K562 (cell line): ENCODE measurements at regions not wholly inside any gene's neighbourhood (a gene's known extent, or its start where the extent isn't known, plus 50 kb on each side); places are given as distances from the start of the nearest gene placed in this dataset.

Experiments
- ATAC-seq: fragments of 200-7000 bp; cut with Tn5 transposase; 3 replicates; pipeline ENCODE4 v1.9.1; 2020; ENCODE audit warnings: moderate library complexity
- BruUV-seq: library from RNA; stranded (reverse); fragments of 400-500 nt; replicated peaks from 2 replicates; lab custom pipeline; 2021; lab: Mats Ljungman, UMichigan
- CTCF ChIA-PET: fragments of 300-600 bp; formaldehyde crosslinking; extraction: SDS; loops from one replicate; lab custom pipeline; 2021; ENCODE audit warnings: low intra/inter-chr PET ratio; lab: Yijun Ruan, JAX
- POLR2A ChIA-PET: fragments of 300-600, 350-650 bp; sonication (Branson Sonifier 250); formaldehyde crosslinking; extraction: SDS; loops from one replicate; lab custom pipeline; 2021; ENCODE audit warnings: antibody characterized with exemption, inconsistent platforms; lab: Yijun Ruan, JAX
- DNase-seq, 4 experiments: peaks; one replicate each; pipeline versions ENCODE4 v3.0.0 to v3.0.0-alpha.2; 2011 to 2018; ENCODE audit warnings: low spot score in 3 of 4, mixed read lengths in 3 of 4; ENCODE audit errors: extremely low read depth in 1 of 4
- FAIRE-seq: peaks from 2 replicates; lab custom pipeline; 2011; peaks lifted over from hg19 to GRCh38; lab: Jason Lieb, UNC
- H2AFZ ChIP-seq: 2 replicates; pipeline ENCODE4 v1.6.0; 2011; ENCODE audit warnings: low read depth, low read length, control low read depth, inconsistent platforms
- H3K27ac ChIP-seq: fragments of 200-600 bp; 3 replicates; pipeline ENCODE4 v1.8.0; 2011; ENCODE audit warnings: low read depth, mild to moderate bottlenecking, control low read depth, inconsistent platforms, low read length, moderate library complexity, mixed read lengths; ENCODE audit errors: extremely low read depth
- H3K27me3 ChIP-seq, 2 experiments: fragments of 300-600 bp in 1 of 2; 2 replicates in 1 of 2; 3 replicates in 1 of 2; pipeline versions ENCODE4 v1.6.0 to v1.8.0; 2011; ENCODE audit warnings: inconsistent platforms in 2 of 2, low read length in 2 of 2, mild to moderate bottlenecking in 1 of 2, mixed read lengths in 1 of 2, moderate library complexity in 1 of 2; ENCODE audit not compliant: control insufficient read depth in 2 of 2, insufficient read depth in 2 of 2
- H3K36me3 ChIP-seq: fragments of 300-600 bp; 3 replicates; pipeline ENCODE4 v1.8.0; 2011; ENCODE audit warnings: mild to moderate bottlenecking, low read length, inconsistent platforms; ENCODE audit not compliant: control insufficient read depth, insufficient read depth
- H3K4me1 ChIP-seq, 2 experiments: fragments of 200-600 bp in 1 of 2; replicated peaks in 1 of 2; 2 replicates in 1 of 2; 3 replicates in 1 of 2; pipeline versions ENCODE4 v1.5.1 to v1.8.0; 2011; ENCODE audit warnings: inconsistent platforms in 2 of 2, low read length in 2 of 2, mild to moderate bottlenecking in 1 of 2, mixed read lengths in 1 of 2, moderate library complexity in 1 of 2; ENCODE audit not compliant: control insufficient read depth in 2 of 2, insufficient read depth in 2 of 2
- H3K4me2 ChIP-seq: 2 replicates; pipeline ENCODE4 v1.6.1; 2011; ENCODE audit warnings: low read length, control low read depth, inconsistent platforms, mixed read lengths; ENCODE audit not compliant: insufficient read depth
- H3K4me3 ChIP-seq: fragments of 200-600 bp; sonication (generic), shearing (Covaris generic); 2 replicates; pipeline ENCODE4 v1.5.1; 2016; ENCODE audit warnings: control low read depth, inconsistent platforms
- H3K79me2 ChIP-seq: fragments of 200-600 bp; 3 replicates; pipeline ENCODE4 v1.8.0; 2011; ENCODE audit warnings: low read length, inconsistent platforms; ENCODE audit not compliant: control insufficient read depth, insufficient read depth
- H3K9ac ChIP-seq, 2 experiments: 2 replicates each; pipeline versions ENCODE4 v1.6.0 to v1.6.1; 2011; ENCODE audit warnings: low read depth in 2 of 2, low read length in 2 of 2, control low read depth in 1 of 2, inconsistent platforms in 1 of 2, mild to moderate bottlenecking in 1 of 2, mixed read lengths in 1 of 2; ENCODE audit not compliant: insufficient read depth in 1 of 2
- H3K9me1 ChIP-seq: one replicate; pipeline ENCODE4 v1.6.0; 2011; ENCODE audit warnings: inconsistent platforms, mild to moderate bottlenecking, low read length, moderate library complexity; ENCODE audit not compliant: control insufficient read depth, insufficient read depth
- H3K9me3 ChIP-seq: replicated peaks from 2 replicates; pipeline ENCODE4 v1.5.1; 2011; ENCODE audit warnings: low read depth, low read length, inconsistent platforms; ENCODE audit not compliant: control insufficient read depth, insufficient read depth
- H4K20me1 ChIP-seq: replicated peaks from 2 replicates; pipeline ENCODE4 v1.6.1; 2011; ENCODE audit warnings: low read length, inconsistent platforms, mixed read lengths; ENCODE audit not compliant: control insufficient read depth, insufficient read depth
- CGGBP1 ChIP-seq: fragments of 250-450 bp; sonication (Bioruptor Pico); IDR thresholded peaks from 2 replicates; pipeline ENCODE4 v1.9.0; 2021; ENCODE audit warnings: mild to moderate bottlenecking
- HDAC3 ChIP-seq: fragments of 450-650 bp; IDR thresholded peaks from 2 replicates; pipeline ENCODE4 v1.6.1; 2018; ENCODE audit warnings: borderline replicate concordance, mild to moderate bottlenecking, moderate library complexity; ENCODE audit not compliant: partially characterized antibody
- NR4A1 ChIP-seq, 2 experiments: fragments of 250-450 bp in 1 of 2; fragments of 450-650 bp in 1 of 2; sonication (Bioruptor Pico) in 1 of 2; IDR thresholded peaks; 2 replicates each; pipeline versions ENCODE4 v1.4.0 to v1.6.1; 2016 to 2020; ENCODE audit warnings: mild to moderate bottlenecking in 2 of 2, missing compliant biosample characterization in 1 of 2, missing genetic modification characterization in 1 of 2, moderate library complexity in 1 of 2
- OTX1 ChIP-seq: fragments of 450-650 bp; formaldehyde crosslinking; IDR thresholded peaks from 2 replicates; pipeline ENCODE4 v1.4.0; 2022; ENCODE audit warnings: mild to moderate bottlenecking
- RBM39 ChIP-seq: fragments of 200-400 bp; formaldehyde crosslinking; optimal IDR thresholded peaks from 2 replicates; pipeline ENCODE3; 2018; ENCODE audit warnings: low read depth, low read length
- RFX1 ChIP-seq: fragments of 450-650 bp; IDR thresholded peaks from 2 replicates; pipeline ENCODE4 v1.6.1; 2016; ENCODE audit warnings: mild to moderate bottlenecking, moderate library complexity
- SREBF2 ChIP-seq: sonication (generic); formaldehyde crosslinking; IDR thresholded peaks from 2 replicates; pipeline ENCODE4 v1.4.0; 2020; ENCODE audit warnings: mild to moderate bottlenecking, missing genetic modification reagents
- SRSF7 ChIP-seq: fragments of 200-400 bp; formaldehyde crosslinking; optimal IDR thresholded peaks from 2 replicates; pipeline ENCODE3; 2017; ENCODE audit warnings: mild to moderate bottlenecking, low read depth, low read length
- TEAD4 ChIP-seq, 2 experiments: sonication (generic) in 1 of 2; formaldehyde crosslinking in 1 of 2; IDR thresholded peaks; 2 replicates each; pipeline versions ENCODE4 v1.6.1 to v1.8.0; 2012 to 2022; ENCODE audit warnings: borderline replicate concordance in 1 of 2, inconsistent platforms in 1 of 2, low read length in 1 of 2, mild to moderate bottlenecking in 1 of 2, missing genetic modification reagents in 1 of 2
- TOE1 ChIP-seq, 2 experiments: fragments of 450-650 bp in 1 of 2; sonication (generic) in 1 of 2; formaldehyde crosslinking in 1 of 2; IDR thresholded peaks; 2 replicates each; pipeline versions ENCODE4 v1.7.1 to v1.8.0; 2016 to 2022; ENCODE audit warnings: borderline replicate concordance in 2 of 2, mild to moderate bottlenecking in 2 of 2, antibody characterized with exemption in 1 of 2, inconsistent platforms in 1 of 2, low read depth in 1 of 2, missing genetic modification reagents in 1 of 2, moderate library complexity in 1 of 2
- ZBTB8A ChIP-seq: fragments of 450-650 bp; IDR thresholded peaks from 2 replicates; pipeline ENCODE4 v1.6.1; 2018; ENCODE audit warnings: mild to moderate bottlenecking, moderate library complexity; ENCODE audit not compliant: partially characterized antibody
- ZNF24 ChIP-seq: fragments of 450-650 bp; IDR thresholded peaks from 2 replicates; pipeline ENCODE4 v1.6.1; 2016
- WGBS: fragments of 100-300 bp; shearing (Covaris generic); methylation state at CpG from one replicate; pipeline ENCODE4 v1.1.6; 2016; ENCODE audit warnings: low coverage, mixed read lengths; ENCODE audit not compliant: insufficient coverage; ENCODE audit errors: missing lambda C conversion rate; 5-methylcytosine and 5-hydroxymethylcytosine counted together
- in situ Hi-C: fragments of 300-500 bp; cut with MboI; formaldehyde crosslinking; loops from 4 replicates; pipeline ENCODE4 v1.15.0; 2018; ENCODE audit warnings: inconsistent platforms, mixed read lengths
- intact Hi-C: fragments of 100-400 bp; cut with micrococcal nuclease; formaldehyde crosslinking; loops from 2 replicates; pipeline ENCODE4 v1.14.2; 2022

GRCh38 chr4:45920861-45921260 is 203.0 kb downstream of the GABRG1 start (continued):
- TF ChIP-seq SREBF2 (CRISPR knock-in tag) (no peak), RFX1 (no peak)
- TF ChIP-seq, all 486 proteins: peak for 0

GRCh38 chr4:45910511-45910910 is 213.3 kb downstream of the GABRG1 start:
- Histone ChIP-seq H3K36me3 (no peaks in the 10 kb centered on the region), H2AFZ (no peak overlapping the region), H3K27me3 (no peaks in the 10 kb centered on the region), H3K4me2 (no peak overlapping the region), H3K9me3 (no peaks in the 10 kb centered on the region), H3K9me1 (no peaks in the 10 kb centered on the region), H3K9ac (no peak overlapping the region), H3K4me1 (no peaks in the 10 kb centered on the region), H3K4me3 (no peak overlapping the region), H3K27ac (no peak overlapping the region), H3K79me2 (no peaks in the 10 kb centered on the region), H4K20me1 (no peaks in the 10 kb centered on the region)
- intact Hi-C loops: no loop called here
- BruUV-seq: no TSS peak
- POLR2A ChIA-PET: no interaction called here
- no peak for DNase-seq
- CTCF ChIA-PET: no interaction called here
- in situ Hi-C loops: no loop called here
- ATAC-seq: no peak
- no peak for FAIRE-seq
- TF ChIP-seq OTX1 (CRISPR knock-in tag) (no peak), RBM39 (no peak)

GRCh38 chr4:45897946-45898585 is 225.8 kb downstream of the GABRG1 start:
- BruUV-seq: no TSS peak
- in situ Hi-C loops: no loop called here
- Histone ChIP-seq H3K27me3 (no peaks in the 10 kb centered on the region), H3K4me2 (no peak overlapping the region), H3K79me2 (no peaks in the 10 kb centered on the region), H3K9ac (no peak overlapping the region), H3K4me3 (no peak overlapping the region), H4K20me1 (no peaks in the 10 kb centered on the region), H3K4me1 (no peaks in the 10 kb centered on the region), H3K9me3 (no peaks in the 10 kb centered on the region), H3K9me1 (no peaks in the 10 kb centered on the region), H2AFZ (no peak overlapping the region), H3K36me3 (no peaks in the 10 kb centered on the region), H3K27ac (no peak overlapping the region)
- ATAC-seq (no peak), FAIRE-seq (no peak), DNase-seq (no peak)
- CTCF ChIA-PET: no interaction called here
- WGBS: 0% methylated on average over 4 of the region's 4 CpGs
- intact Hi-C loops: no loop called here
- POLR2A ChIA-PET: no interaction called here
- TF ChIP-seq TOE1 (IDR thresholded peaks at IDR 0.05; ENCODE audit: borderline replicate concordance) (no peak), TOE1 (CRISPR knock-in tag; IDR thresholded peaks at IDR 0.05; ENCODE audit: borderline replicate concordance, low read depth) (no peak), TEAD4 (IDR thresholded peaks at IDR 0.05; ENCODE audit: low read length) (no peak), TEAD4 (CRISPR knock-in tag; IDR thresholded peaks at IDR 0.05; ENCODE audit: borderline replicate concordance) (no peak), SRSF7 (no peak), CGGBP1 (CRISPR knock-in tag) (no peak), HDAC3 (no peak), SREBF2 (CRISPR knock-in tag) (no peak), ZNF24 (no peak), ZBTB8A (no peak), NR4A1 (CRISPR knock-in tag; IDR thresholded peaks at IDR 0.05) (no peak), NR4A1 (tag; IDR thresholded peaks at IDR 0.05) (no peak)
